Stimulated activated CD4-positive, alpha-beta T cell treated with anti-CD3 and anti-CD28 coated beads, Interleukin-15, amount 100 ng/mL, for 24 hours (primary cell): ENCODE measurements at regions not wholly inside any gene's neighbourhood (a gene's known extent, or its start where the extent isn't known, plus 50 kb on each side); places are given as distances from the start of the nearest gene placed in this dataset.

ENCODE experiments used
- DNase-seq: peaks from one replicate; pipeline ENCODE4 v3.0.0-alpha.2; 2020

- DNase-seq: no peak
Measured at GRCh38 chr20:39503902-39504709, 542.0 kb downstream of the DHX35 start.

DNA sequence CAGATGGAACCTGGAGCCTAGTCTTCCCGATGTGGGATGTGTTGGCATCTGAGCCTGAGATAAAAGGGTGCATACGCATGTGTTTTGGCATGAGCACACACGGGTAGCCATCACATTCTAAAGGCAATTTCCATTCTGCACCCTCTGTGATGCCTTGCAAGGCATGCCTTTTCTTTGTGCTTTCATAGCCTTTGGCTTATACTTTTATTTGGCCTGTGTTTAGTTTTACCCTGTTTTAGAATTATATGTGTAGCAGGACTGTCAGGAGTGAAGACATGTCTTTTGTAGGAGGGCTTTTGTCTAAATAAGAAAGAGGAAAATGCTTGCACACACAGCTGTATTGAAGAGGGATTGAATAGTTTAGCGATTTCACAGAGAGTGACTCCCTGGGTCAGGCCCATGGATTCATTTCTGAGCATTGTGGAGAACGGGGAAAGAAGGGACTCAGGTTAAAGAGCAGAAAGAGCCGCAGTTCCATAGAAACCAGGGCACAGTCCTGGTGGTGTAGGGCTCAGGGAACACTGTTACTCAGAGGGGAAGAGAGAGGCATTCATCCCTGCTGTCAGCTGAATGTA lies 530.2 kb downstream of the DHX35 start:
- no peak for DNase-seq

- no peak for DNase-seq
Measured at GRCh38 chr20:39491711-39492110, 529.6 kb downstream of the DHX35 start.

DNA sequence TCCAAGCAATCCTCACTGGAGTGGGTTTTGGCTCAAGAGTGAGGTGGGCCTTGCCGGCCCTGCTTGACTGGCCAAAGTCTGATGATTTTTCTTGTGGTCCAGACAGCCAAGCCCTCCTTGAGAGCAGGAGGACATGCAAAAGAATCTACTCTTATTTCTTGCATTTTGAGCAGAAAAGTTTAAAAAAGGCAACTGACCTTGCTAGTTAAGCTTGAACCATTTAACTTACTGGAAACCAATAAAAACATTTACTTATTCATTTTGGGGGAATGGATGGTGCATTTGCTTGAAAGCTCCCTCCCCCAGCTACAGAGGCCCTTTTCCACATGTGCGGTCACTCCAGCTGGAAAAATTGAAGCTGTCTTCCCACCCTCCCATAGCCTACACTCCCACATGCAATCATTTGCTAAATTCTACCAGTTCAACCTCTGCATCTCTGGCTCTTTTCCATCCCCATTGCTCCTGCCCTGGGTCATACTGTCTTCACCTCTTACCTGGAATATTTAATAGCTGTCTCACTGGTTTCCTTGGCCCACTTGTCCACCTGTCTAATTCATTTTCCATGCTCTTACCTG lies 527.9 kb downstream of the DHX35 start:
- no peak for DNase-seq

GRCh38 chr20:39480276-39481043 lies 518.3 kb downstream of the DHX35 start:
- DNase-seq: no peak

DNA sequence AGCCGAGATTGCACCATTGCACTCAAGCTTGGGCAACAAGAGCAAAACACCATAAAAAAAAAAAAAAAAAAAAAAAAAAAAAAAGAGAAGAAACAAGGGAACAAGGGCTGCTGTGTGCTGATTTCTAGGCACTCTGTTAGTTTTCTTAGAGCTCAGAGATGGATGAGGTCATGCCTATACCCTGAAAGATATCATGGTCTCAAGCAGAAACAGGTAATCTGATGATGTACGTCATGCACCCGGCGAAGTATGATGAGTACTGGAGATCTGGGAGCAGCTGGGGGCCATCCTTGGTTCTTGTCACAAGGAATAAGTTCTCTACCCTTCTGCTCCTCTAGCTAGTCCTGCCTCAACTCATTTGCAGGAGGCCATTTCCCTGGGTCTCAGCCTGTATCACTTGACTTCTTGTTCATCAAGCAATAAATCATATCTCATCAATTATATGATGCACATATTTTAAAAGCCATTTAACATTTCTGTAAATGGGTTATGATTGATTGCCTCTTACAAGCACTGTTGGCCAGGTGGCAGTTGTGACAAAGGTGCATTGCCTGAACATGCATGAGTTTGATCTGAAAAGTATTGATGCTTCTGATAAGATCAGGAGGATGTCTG lies 517.2 kb downstream of the DHX35 start:
- DNase-seq: no peak

DNA sequence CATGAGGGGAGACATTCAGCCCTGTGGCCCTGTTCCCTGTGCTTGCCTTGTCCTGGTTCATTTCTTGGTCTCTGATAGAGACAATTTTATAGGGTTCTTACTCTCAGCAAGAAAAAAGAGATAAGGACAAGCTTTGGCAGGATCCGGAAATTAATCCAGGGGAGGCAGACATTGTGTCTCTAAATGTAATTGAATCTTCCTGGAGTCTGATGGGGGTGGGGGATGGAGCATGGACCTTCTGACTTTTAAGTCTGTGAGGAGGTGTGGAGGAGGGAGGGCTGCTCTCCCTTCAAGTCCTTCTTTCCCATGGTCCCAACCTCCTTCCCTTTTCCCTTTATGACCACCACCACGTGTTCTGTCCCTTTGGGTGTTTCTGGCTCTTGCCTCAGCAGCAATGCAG lies 512.7 kb downstream of the DHX35 start:
- DNase-seq: no peak

DNA sequence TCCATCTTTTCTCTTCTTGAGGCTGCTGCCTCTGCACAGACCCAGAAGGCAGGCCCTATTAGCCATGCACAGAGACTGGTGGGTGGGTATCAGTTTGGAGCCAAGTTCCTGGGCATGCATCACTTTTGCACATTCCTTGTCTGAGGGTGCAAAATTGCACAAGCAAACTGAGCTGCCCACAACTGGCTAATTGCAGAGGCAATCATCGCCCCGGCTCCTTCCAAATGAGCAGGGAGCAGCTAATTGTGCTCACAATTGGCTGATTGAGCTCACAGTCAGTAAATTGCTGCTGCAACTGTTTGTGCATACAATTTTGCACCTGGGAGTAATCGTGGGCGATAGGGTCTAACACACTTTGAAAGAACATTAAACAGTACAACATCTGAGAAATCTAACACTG lies 511.4 kb downstream of the DHX35 start:
- DNase-seq: no peak

- DNase-seq: no peak
Measured at GRCh38 chr20:39468703-39469102, 506.6 kb downstream of the DHX35 start.

- no peak for DNase-seq
Measured at GRCh38 chr20:39464238-39464637, 502.1 kb downstream of the DHX35 start.

- DNase-seq: no peak
Measured at GRCh38 chr20:39462416-39462945, 500.3 kb downstream of the DHX35 start.

- DNase-seq: no peak
Measured at GRCh38 chr20:39458452-39458851, 496.3 kb downstream of the DHX35 start.

DNA sequence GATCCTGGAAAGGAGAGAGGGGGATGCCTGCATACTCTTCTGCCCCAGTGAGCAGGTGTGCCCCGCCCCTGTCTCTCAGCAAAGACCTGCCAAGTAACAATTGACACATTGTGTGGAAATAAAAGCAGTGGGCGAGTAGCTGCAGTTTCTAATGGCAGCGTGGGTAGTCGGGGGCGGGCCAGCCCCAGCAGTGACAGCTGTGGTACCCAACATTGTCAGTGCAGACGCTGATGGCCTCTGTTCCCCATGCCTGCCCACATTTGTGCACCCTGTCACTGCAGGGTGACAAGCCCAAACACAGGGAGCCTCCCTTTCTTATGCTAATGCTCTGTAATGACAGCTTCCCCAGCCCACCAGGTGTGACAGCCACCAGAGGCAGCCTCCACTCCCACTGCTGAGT lies 491.7 kb downstream of the DHX35 start:
- DNase-seq: no peak

DNA sequence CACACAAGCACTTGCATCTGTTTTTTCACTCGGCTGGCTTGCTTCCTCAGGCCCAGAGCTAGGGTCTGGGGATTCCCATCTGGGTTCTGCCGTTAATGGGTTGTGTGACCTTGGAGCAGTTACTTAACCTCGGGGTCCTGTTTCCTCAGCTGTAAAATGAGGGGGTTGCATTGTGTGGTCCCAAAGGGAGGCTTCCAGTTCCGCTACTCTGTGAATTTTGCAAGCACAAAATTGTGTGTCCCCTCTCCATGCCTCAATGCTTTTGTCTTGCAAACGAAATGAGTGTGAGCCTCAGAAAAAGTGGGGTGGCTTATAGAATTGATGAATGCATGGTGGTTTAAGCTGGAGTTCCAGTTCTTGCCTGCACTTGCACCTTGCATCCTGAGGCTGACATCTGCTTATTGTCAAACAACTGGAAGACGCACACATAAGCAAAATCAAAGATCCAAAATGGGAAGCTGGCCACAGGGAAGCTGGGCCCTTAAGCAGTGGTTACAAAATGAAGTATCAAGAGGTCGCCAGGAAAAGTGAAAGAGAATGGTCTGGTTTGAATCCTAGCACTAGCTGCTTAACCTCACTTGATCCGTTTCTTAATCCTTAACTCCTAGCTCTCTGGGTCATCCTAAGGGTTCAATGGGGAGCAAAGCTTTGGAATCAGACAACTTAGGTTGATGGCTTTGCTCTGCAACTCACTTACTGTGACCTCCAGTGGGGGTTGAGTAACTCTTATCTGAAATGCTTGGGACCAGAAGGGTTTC lies 490.6 kb downstream of the DHX35 start:
- DNase-seq: no peak

DNA sequence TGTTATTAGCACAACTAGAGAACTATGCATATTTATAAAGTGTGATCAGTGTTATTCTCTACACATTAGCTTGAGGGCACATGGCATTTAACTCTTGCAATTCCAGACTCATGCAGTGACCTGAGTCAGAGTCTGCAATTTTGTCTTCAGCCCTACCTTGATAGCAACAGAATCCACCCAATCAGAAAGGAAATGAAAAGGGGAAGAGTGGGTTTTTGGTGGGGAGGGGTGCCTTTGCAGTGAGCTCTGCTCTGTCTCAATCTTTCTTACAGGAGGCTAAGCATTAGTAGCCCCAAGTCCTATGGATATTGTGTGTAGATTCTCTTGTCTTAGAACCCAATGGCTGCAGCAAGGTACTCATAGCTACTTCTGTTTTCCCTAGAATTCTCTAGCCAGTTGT lies 489.2 kb downstream of the DHX35 start:
- no peak for DNase-seq

- DNase-seq: no peak
Measured at GRCh38 chr20:39446397-39446796, 484.3 kb downstream of the DHX35 start.

DNA sequence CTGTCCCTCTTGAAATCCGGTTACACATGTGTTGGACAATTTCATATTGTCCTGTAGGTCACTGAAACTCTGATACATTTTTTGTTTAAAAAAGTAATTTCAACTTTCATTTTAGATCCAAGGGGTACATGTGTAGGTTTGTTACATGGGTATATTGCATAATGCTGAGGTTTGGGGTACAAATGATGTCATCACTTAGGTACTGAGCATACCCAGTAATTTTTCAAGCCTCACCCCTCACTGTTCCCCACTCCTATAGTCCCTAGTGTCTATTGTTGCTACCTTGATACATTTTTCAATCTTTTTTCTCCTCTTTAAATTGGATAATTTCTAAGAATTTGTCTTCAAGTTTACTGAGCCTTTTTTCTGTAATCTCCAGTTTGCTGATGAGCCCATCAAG lies 483.0 kb downstream of the DHX35 start:
- DNase-seq: no peak

GRCh38 chr20:39433466-39433865 lies 471.3 kb downstream of the DHX35 start:
- no peak for DNase-seq

GRCh38 chr20:39431091-39431880 lies 469.1 kb downstream of the DHX35 start:
- DNase-seq: no peak

- DNase-seq: no peak
Measured at GRCh38 chr20:39429726-39430125, 467.6 kb downstream of the DHX35 start.

- no peak for DNase-seq
Measured at GRCh38 chr20:39424962-39425678, 463.0 kb downstream of the DHX35 start.
